ENCODE measurements at regions not wholly inside any gene's neighbourhood (a gene's known extent, or its start where the extent isn't known, plus 50 kb on each side); places are given as distances from the start of the nearest gene placed in this dataset.
"Not testable (repeated sequence)": the region's sequence is repeated elsewhere in the genome, so short reads cannot be mapped to it uniquely, and the experiment has no call there.

- H3K4me1 Mint-ChIP-seq, result no peaks in the 10 kb centered on the region
- CTCF ChIA-PET, result no interaction called here
- H3K27me3 Mint-ChIP-seq, result no peaks in the 10 kb centered on the region
- H3K27ac Mint-ChIP-seq, result no peak overlapping the region
- DNase-seq, result no peak
- no peak overlapping the region for H3K4me3 Mint-ChIP-seq
- no peaks in the 10 kb centered on the region for H3K9me3 Mint-ChIP-seq
- H3K36me3 Mint-ChIP-seq, result no peaks in the 10 kb centered on the region
Measured at GRCh38 chr1:222946436-222946835, 131.6 kb downstream of the DISP1 start.

DNA sequence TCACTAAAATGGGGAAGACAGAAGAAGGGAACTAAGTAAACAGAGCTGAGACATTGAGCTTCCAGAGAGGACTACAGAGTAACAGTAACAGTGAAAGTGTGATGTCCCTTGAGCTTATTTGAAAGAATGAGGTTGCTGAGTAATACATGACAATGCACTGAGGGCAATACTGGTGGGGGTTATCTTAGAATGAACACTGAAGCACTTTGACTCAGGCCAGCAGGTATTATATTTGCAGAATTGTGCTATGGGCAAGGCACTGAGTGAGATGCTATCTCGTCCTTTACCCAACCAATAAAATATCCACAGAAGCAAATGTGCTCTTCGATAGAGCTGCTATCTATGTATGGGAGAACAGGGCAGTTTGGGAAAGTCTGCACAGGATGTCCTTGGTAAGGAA is 133.2 kb downstream of the DISP1 start:
- CTCF ChIA-PET, result no interaction called here
- Mint-ChIP-seq H3K4me3 (no peak overlapping the region), H3K4me1 (no peaks in the 10 kb centered on the region), H3K27me3 (no peaks in the 10 kb centered on the region), H3K9me3 (no peaks in the 10 kb centered on the region), H3K27ac (no peak overlapping the region), H3K36me3 (no peaks in the 10 kb centered on the region)
- DNase-seq, result no peak

- CTCF ChIA-PET, result interaction anchor here (1.4 kb wide), 1 partner anchor 10 kb away, joined by 3 read pairs; no protein-coding TSS in a partner anchor
- Mint-ChIP-seq H3K27ac (no peak overlapping the region), H3K4me3 (no peak overlapping the region), H3K27me3 (no peaks in the 10 kb centered on the region), H3K4me1 (no peaks in the 10 kb centered on the region), H3K36me3 (no peaks in the 10 kb centered on the region), H3K9me3 (no peaks in the 10 kb centered on the region)
- no peak for DNase-seq
Measured at GRCh38 chr1:222950892-222951291, 136.1 kb downstream of the DISP1 start.

GRCh38 chr1:222953585-222953984 is 138.7 kb downstream of the DISP1 start:
- H3K4me1 Mint-ChIP-seq, result no peaks in the 10 kb centered on the region
- H3K27me3 Mint-ChIP-seq, result no peaks in the 10 kb centered on the region
- CTCF ChIA-PET, result no interaction called here
- no peak for DNase-seq
- H3K9me3 Mint-ChIP-seq, result no peaks in the 10 kb centered on the region
- no peak overlapping the region for H3K4me3 Mint-ChIP-seq
- H3K36me3 Mint-ChIP-seq, result no peaks in the 10 kb centered on the region
- H3K27ac Mint-ChIP-seq, result no peak overlapping the region

DNA sequence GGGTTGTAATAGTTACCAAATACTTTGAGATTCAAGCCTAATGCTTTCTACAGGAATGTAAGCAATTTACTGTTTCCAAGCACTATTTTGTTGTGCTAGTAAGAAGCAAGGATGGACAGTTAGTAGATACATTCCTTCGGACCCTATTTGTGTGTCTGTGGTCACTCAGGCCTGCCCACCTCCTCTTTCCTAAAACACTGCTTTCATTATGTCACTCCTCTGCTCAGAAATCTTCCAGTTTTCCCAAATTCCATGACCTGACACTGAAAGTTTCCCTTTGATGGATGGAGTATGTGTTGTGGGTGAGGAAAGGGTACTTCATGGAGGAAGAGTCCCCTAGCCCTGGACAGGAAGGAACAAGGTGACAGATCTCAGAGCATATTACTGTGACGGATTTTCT is 141.1 kb downstream of the DISP1 start:
- Mint-ChIP-seq H3K27ac (no peak overlapping the region), H3K36me3 (no peaks in the 10 kb centered on the region), H3K9me3 (no peaks in the 10 kb centered on the region), H3K4me1 (no peaks in the 10 kb centered on the region), H3K27me3 (no peaks in the 10 kb centered on the region), H3K4me3 (no peak overlapping the region)
- CTCF ChIA-PET, result no interaction called here
- no peak for DNase-seq

DNA sequence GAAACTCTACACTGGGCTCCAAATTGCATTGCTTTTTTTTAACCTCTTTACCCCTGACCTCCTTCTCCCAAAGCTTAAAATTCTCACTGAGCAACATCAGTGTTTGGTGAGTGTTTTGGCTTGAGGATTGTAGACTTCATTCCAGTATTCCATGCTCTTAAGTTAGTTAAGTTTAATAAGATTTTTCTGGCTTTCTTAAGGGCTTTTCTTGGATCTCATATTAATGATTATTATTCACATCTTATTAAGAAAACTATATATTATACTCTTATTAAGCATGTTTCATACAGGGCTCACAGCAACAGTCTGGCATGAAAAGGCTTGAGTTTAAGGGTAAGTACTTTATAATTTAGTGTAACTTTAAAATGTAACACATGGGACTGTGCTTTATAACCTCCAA is 141.8 kb downstream of the DISP1 start:
- Mint-ChIP-seq H3K27ac (no peak overlapping the region), H3K27me3 (no peaks in the 10 kb centered on the region), H3K4me1 (no peaks in the 10 kb centered on the region), H3K9me3 (no peaks in the 10 kb centered on the region), H3K4me3 (no peak overlapping the region), H3K36me3 (no peaks in the 10 kb centered on the region)
- CTCF ChIA-PET, result no interaction called here
- no peak for DNase-seq

DNA sequence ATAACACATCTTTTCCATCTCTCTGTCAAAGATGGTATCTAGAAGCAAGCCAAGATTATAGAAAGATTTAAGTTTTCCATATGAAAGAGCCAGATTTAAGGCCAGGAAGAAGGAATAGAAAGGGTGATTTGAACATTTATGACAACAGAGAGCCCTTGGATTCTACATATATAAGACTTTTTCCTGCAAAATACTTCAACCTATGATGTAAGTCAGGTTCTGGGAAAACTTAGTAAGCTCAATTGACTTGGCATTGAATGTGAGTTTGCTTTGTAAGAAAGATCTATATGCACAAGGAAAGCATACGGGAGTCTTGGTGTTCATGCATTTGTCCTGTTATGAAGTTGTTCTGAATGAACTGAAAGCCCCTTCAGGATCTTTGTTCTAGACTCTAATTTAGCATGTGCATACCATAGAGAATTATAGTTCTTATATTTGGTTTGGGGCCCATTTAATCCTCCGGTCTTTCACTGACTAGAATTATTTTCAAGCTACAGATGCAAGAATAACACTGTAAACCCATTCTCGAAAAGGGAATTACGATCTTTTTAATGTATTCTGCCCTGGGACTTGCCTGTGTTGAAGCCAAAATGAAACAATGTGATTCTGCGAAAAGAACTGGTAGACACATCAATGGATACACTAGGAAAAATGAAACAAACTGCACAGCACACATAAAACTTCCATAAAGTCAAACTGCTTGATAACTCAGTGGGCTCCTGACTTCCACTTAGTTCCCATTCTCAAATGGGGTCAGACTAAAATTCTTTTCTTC is 152.8 kb downstream of the DISP1 start:
- Mint-ChIP-seq H3K27ac (no peak overlapping the region), H3K4me1 (no peaks in the 10 kb centered on the region), H3K36me3 (no peaks in the 10 kb centered on the region), H3K9me3 (no peaks in the 10 kb centered on the region), H3K4me3 (no peak overlapping the region), H3K27me3 (no peaks in the 10 kb centered on the region)
- CTCF ChIA-PET, result no interaction called here
- no peak for DNase-seq

- Mint-ChIP-seq H3K4me3 (no peak overlapping the region), H3K9me3 (no peaks in the 10 kb centered on the region), H3K4me1 (no peaks in the 10 kb centered on the region), H3K27ac (no peak overlapping the region), H3K36me3 (no peaks in the 10 kb centered on the region), H3K27me3 (no peaks in the 10 kb centered on the region)
- DNase-seq, result no peak
- CTCF ChIA-PET, result no interaction called here
Measured at GRCh38 chr1:222970040-222970439, 155.2 kb downstream of the DISP1 start.

DNA sequence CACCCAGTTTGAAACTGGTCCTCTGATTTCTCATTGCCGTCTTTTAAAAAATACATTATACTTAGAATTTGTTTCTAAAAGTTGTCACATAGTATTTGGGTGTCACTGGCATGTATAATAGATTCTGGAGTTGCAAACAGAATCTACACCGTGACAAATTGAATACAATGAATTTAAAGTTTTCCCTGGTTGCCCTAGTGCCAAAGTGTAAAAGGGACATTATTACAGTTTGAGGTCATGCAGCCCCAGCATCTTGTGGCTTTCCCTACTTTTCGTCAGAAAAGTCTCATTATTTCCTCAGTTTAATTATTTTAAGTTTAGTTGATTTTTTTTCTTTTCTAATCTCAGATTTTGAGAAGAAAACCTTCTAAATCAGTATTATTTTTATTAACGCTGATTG is 155.9 kb downstream of the DISP1 start:
- no peaks in the 10 kb centered on the region for H3K27me3 Mint-ChIP-seq
- CTCF ChIA-PET, result no interaction called here
- no peak overlapping the region for H3K27ac Mint-ChIP-seq
- H3K36me3 Mint-ChIP-seq, result no peaks in the 10 kb centered on the region
- DNase-seq, result no peak
- H3K4me3 Mint-ChIP-seq, result no peak overlapping the region
- no peaks in the 10 kb centered on the region for H3K9me3 Mint-ChIP-seq
- H3K4me1 Mint-ChIP-seq, result no peaks in the 10 kb centered on the region

DNA sequence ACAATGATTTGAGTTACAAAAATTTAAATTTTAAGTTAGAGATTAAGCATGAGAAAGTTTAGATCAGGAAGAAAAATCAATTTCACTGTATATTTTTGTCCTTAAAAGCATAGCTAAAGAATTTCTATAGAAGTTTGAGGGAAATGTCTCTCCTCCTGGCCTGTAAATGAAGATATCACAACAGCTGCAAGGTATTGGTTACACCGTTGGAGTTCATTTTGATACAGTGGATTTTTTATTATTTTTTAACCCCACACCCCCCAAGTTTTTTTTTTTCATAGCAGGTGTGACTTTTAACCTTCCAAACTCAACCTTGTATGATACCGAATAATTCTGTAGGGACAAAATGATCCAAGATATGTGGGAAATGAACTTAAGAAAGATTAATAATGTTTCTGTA is 156.3 kb downstream of the DISP1 start:
- H3K4me1 Mint-ChIP-seq, result no peaks in the 10 kb centered on the region
- H3K4me3 Mint-ChIP-seq, result no peak overlapping the region
- no peak for DNase-seq
- H3K36me3 Mint-ChIP-seq, result no peaks in the 10 kb centered on the region
- CTCF ChIA-PET, result no interaction called here
- no peaks in the 10 kb centered on the region for H3K27me3 Mint-ChIP-seq
- no peak overlapping the region for H3K27ac Mint-ChIP-seq
- H3K9me3 Mint-ChIP-seq, result no peaks in the 10 kb centered on the region

DNA sequence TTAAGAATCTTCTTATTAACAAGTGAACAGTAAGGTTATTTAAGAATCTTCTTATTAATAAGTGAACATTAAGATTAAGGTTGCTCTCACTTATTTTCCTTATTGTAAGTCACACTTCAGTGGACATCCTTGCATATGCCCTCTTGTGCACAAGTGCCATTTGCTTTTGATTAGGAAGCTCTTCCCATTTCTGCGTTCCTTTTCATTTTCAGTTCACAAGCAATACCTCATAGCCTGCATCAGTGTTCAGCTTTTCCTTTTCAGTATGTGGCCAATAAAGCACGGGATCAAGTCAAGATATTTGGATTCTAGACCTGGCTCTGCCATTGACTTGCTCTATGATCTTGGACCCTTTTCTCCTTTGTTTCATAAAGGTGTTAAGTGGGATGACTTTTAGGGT is 158.7 kb downstream of the DISP1 start:
- no peaks in the 10 kb centered on the region for H3K9me3 Mint-ChIP-seq

GRCh38 chr1:222974496-222974895 is 159.7 kb downstream of the DISP1 start:
- Mint-ChIP-seq H3K9me3 (no peaks in the 10 kb centered on the region), H3K4me3 (no peak overlapping the region), H3K27ac (no peak overlapping the region), H3K36me3 (peaks cover 1% of the 10 kb centered on the region), H3K4me1 (no peaks in the 10 kb centered on the region), H3K27me3 (no peaks in the 10 kb centered on the region)
- DNase-seq, result no peak
- CTCF ChIA-PET, result no interaction called here

More for the DNA sequence above, 158.7 kb downstream of the DISP1 start:
- CTCF ChIA-PET, result no interaction called here
- Mint-ChIP-seq H3K27me3 (no peaks in the 10 kb centered on the region), H3K4me1 (no peaks in the 10 kb centered on the region), H3K27ac (no peak overlapping the region), H3K4me3 (no peak overlapping the region), H3K36me3 (peaks cover 1% of the 10 kb centered on the region)
- DNase-seq, result no peak

DNA sequence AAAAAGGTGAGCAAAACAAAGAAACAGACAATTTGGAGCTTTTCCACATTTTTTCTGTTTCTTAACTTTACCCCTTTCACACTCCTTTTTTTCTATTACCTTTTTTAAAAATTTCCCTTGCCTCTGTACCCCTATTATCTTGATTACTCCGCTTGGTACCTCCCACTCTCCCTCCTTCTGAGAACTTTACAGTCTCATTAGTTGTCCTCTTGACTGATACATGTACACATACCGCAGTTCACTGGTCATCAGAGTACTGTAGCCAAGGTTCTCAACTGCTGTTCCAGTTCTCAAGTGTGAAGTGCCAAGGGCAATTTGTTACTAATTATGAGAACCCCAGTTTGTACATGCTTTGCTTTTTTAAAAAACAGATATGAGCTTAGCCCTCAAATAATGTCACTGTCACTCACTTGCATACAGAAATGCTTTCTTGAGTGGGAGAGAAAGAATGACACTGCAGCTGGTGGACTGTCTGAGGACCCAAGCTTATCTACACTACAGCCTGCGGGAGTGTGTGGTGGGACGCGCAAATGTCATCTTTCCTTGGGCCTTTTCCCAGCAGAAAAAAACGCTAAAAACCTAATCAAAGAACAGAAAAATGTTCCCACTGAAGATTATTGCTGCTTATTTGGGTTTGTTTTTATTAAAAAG is 160.8 kb downstream of the DISP1 start:
- DNase-seq, result no peak
- no peak overlapping the region for H3K4me3 Mint-ChIP-seq
- H3K4me1 Mint-ChIP-seq, result no peaks in the 10 kb centered on the region
- H3K27ac Mint-ChIP-seq, result no peak overlapping the region
- no peaks in the 10 kb centered on the region for H3K27me3 Mint-ChIP-seq
- H3K9me3 Mint-ChIP-seq, result no peaks in the 10 kb centered on the region
- CTCF ChIA-PET, result no interaction called here
- peaks cover 1% of the 10 kb centered on the region for H3K36me3 Mint-ChIP-seq

DNA sequence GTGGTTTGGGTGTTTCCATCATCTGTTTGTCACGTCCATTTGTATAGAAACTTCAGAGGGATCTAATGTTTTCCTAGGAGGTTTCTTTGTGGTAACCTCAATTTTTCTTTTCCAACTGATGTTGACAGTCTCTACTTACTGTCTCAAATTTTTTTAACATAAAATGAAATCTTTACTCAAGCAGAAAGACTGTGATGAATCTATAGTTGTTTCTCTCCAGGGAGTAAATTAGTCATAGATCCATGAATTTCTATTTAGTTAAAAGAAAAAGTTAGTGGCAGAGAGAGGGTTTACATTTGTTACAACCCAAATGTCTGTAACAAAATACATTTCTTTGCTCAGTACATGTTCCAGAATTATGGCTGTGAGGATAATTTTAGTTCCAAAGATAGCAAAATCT is 161.6 kb downstream of the DISP1 start:
- H3K36me3 Mint-ChIP-seq, result peaks cover 1% of the 10 kb centered on the region
- H3K27me3 Mint-ChIP-seq, result no peaks in the 10 kb centered on the region
- DNase-seq, result no peak
- CTCF ChIA-PET, result no interaction called here
- no peaks in the 10 kb centered on the region for H3K9me3 Mint-ChIP-seq
- no peak overlapping the region for H3K27ac Mint-ChIP-seq
- H3K4me3 Mint-ChIP-seq, result no peak overlapping the region
- H3K4me1 Mint-ChIP-seq, result no peaks in the 10 kb centered on the region

DNA sequence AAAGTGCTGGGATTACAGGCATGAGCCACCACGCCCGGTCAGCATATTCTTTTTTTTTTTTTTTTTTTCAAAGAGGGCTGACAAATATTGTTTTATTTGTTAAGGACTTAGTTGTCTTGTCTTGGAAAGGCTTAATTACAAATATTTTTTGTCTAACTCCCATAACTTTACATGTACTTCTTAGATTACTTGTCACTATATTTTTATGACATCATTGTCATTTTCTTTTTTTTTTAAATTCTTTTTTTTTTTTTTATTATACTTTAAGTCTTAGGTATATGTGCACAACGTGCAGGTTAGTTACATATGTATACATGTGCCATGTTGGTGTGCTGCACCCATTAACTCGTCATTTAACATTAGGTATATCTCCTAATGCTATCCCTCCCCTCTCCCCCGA is 162.5 kb downstream of the DISP1 start:
- DNase-seq, H3K4me3 Mint-ChIP-seq, H3K27me3 Mint-ChIP-seq, H3K9me3 Mint-ChIP-seq, H3K4me1 Mint-ChIP-seq, H3K27ac Mint-ChIP-seq, CTCF ChIA-PET, H3K36me3 Mint-ChIP-seq: not testable (repeated sequence)

Data from activated naive CD4-positive, alpha-beta T cell treated with anti-CD3 and anti-CD28 coated beads, Interleukin-2, amount 10 ng/mL, durations not matched to agents 7 days and 5 days (primary cell).